Myocyte (in vitro differentiated cells): ENCODE measurements at regions not wholly inside any gene's neighbourhood (a gene's known extent, or its start where the extent isn't known, plus 50 kb on each side); places are given as distances from the start of the nearest gene placed in this dataset.

Experiments used
- DNase-seq: peaks from one replicate; pipeline ENCODE4 v3.0.0-alpha.2; 2012; ENCODE audit warnings: low read depth

DNA sequence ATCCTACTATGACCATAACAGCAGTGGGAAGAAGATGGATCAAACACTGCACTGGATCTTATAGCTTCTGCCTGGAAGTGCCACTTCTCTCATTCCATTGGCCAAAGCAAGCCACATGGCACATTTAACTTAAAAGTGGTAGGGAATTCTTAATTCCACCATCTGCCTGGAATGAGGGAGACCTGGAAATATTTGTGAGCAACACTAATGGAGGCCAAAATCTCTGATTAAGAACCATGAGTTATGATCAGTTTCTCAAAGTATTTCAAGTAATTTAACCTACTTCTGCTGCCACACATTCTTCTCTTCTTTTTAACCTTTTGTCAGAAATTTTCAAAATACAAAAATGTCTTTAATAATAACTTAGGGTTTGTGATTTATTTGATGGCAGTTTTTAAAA lies 154.0 kb upstream of the C1orf87 start:
- DNase-seq = no peak

DNA sequence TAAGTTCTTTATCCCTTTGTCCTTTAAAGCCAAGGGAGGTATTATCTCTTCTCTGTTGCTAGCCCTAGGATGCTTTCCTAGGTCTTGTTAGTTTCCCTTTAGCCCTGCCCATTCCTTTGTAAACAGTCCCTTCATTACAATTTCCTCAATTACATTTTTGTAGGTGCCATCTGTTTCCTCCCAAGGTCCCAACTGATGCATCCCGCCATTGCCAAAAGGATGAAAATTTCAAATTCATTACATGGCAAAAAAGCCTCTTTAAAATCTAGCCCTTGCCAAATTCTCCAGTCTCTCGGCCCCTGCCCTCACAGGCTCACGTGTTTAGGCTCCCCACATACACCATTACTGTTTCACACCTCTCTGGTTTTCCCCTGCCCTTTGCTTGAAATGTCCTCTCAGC lies 151.9 kb upstream of the C1orf87 start:
- no peak for DNase-seq

GRCh38 chr1:60224523-60224922 lies 151.0 kb upstream of the C1orf87 start:
- DNase-seq = no peak

- no peak for DNase-seq
Measured at GRCh38 chr1:60223158-60223557, 149.6 kb upstream of the C1orf87 start.

DNA sequence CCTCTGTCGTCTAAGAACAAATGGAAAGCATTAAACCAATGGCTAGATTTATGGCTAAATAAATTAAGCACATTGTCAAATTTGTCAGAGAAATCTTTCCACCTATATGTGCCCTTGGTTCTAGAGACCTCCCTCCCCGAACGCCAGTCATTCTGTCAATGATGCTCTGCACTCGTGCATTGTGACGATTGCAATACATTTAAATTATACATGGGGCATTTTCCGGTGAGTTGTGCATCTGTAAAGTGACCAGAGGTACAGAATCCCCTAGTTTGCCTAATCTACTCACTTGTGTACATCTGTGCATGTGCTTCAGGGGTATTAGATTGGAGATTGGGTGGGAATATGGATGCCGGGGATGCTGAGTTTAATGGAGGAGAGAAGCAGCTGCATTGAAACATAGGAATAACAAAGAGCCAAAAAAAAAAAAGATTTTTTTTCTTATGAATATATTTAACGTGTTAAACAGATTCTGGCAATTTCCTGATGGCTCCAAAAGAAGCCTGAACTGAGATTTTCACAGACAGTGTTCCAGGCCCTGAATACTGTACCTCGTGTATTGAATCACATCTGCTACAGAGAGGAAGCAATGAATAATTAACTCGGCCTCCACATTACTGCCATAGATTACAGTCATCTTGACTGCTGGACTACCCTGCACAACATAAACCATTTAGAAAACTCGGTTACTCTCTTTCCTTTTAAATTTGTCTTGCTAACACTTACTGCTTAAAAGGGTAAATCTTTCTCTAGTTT lies 149.0 kb upstream of the C1orf87 start:
- DNase-seq = no peak

GRCh38 chr1:60213253-60213652 lies 139.7 kb upstream of the C1orf87 start:
- no peak for DNase-seq

- no peak for DNase-seq
Measured at GRCh38 chr1:60196026-60196425, 122.5 kb upstream of the C1orf87 start.

DNA sequence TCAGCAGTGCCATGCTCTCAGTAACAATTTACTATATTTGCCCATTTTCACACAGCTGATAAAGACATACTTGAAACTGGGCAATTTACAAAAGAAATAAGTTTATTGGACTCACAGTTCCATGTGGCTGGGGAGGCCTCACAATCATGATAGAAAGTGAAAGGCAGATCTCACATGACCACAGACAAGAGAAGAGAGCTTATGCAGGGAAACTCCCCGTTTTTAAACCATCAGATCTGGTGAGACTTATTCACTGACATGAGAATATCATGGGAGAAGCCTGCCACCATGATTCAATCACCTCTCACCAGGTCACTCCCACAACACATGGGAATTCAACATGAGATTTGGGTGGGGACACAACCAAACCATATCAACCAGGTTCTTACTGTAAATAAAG lies 112.1 kb upstream of the C1orf87 start:
- no peak for DNase-seq

DNA sequence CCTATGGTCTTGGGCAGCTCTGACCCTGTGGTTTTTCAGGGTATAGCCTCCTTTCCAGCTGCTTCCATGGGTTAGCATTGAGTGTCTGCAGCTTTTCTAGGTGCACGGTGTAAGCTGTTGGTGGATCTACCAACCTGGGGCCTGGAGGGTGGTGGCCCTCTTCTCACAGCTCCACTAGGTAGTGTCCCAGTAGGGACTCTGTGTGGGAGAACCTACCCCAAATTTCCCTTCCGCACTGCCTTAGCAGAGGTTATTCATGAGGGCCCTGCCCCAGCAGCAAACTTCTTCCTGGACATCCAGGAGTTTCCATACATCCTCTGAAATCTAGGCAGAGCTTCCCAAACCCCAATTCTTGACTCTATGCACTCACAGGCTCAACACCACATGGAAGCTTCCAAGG lies 111.0 kb upstream of the C1orf87 start:
- DNase-seq = no peak

- DNase-seq = peak; percentile 25
Measured at GRCh38 chr1:60173729-60174505, 100.3 kb upstream of the C1orf87 start.

DNA sequence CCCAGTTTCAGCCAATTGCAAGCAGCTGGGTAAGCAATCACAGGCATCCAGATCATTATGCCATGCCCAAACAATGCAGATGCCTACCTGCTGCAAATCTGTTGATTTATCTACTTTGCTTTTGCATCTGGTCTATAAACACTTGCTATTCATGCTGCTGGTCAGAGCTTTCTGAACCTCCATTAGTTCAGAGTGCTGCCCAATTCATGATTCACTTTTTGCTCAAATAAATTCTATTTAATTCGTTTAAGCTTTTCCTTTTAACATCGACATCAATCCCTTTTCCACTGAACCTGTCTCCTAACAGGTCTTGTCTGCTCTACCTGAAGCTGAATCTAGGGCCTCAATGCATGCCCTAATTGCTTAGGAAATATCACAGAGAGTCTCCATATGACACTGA lies 99.4 kb upstream of the C1orf87 start:
- no peak for DNase-seq

DNA sequence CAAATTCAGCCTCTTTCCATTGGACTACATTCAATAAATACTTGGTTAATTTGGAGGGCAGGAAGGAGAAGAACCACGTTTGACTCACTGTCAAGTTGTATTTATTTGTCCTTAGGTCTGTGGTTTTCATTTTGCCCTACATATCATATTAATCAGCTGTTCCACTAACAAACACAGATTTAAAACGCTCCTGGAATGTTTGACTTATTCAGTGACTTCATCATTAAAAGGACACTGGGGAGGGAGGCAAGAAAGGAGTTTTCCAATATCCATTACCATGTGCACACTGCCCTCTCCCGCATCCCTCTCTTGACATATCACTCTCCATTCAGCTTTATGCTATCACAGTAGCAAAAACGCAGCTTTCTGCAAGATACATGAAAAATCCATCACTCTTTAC lies 98.2 kb upstream of the C1orf87 start:
- peak; percentile 67 for DNase-seq

DNA sequence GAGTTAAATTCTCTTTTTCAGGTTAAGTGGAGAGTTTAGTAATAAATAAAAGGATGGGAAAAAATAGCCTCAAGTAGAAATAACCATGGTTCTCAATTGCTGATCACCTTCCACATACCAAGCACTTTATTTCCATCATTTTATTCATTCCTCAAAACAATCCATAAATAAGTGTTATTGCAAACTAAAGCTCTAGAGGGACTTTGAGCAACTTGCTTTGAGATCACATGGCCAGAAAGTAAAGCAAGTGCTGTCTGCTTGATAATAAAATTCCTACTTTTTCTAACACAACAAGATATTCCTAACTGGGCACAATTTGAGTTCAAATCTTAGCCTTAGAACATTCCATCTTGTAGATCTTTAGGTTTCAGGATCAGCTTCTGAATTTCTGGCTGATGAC lies 97.1 kb upstream of the C1orf87 start:
- DNase-seq = no peak

DNA sequence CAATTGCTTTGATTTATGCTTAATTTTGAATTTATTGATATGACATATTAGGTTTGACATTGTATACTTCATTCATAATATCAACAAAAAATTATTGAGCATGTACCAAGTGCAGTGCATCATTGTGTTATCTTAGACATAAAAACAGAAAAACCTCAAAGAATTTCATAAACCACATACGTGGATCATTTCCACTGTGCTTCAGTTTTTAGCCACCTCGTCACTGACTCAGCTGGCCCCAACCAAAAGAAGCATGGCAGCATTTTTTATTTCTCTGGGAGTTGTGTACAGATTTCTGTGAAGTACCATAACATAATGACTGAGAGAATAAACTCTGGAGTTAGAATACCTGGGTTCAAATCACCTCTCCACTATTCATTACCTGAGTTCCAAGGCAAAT lies 95.6 kb upstream of the C1orf87 start:
- DNase-seq = peak; percentile 29

GRCh38 chr1:60162936-60163335 lies 89.4 kb upstream of the C1orf87 start:
- no peak for DNase-seq

DNA sequence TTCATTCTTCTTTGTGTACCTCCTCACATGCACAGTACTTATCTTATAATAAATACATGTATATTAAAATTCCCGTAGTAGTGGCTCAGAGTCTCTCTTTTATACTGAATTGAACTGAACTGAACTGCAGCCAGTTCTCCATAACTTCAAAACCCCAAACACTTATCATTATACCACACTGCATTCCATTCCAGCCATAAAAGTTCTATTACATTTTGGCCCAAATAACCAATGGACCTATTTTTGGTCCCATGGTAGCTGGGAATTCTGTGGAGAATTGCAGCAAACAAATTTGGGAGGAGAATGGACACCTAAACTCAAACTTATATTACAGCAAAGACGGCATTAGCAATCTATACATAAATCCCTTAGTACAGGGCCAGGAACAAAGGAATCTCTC lies 86.6 kb upstream of the C1orf87 start:
- peak; percentile 29 for DNase-seq

DNA sequence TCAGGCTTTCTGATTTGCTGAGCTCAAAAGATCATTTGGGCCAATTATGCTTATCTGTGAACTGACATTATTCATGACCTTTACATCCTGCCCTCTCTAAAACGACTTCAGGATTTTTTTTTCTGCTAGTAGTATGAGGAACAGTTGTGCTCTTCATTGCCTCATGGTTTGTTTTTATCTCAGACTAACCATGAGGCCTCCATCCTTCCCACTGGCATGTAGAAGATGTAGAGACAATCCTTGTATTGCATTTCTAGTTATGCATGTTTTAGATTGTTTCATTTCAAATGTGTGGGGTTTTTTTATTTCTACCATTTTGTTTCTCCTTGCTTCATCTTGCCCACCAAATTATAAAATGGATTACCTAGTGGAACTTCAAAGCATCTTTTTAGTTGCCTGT lies 82.8 kb upstream of the C1orf87 start:
- DNase-seq = peak; percentile 59

DNA sequence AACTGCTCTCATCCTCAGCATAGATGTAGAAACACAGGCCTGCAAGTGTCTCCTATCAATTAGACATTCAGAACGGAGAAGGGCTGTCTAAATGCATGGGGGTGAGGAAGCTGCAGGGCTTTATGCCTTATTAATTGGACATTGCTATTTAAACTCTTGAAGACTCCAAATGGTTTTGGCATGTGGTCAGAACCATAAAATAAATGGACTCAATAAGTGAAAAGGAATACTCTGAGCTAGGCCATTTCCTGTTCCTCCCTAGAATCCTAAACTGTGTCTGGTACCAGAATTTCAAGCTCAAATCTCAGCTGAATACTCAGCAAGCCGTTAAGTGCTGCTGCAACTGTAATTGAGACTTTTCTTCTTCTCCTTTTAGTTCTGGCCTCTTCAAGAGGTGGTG lies 80.4 kb upstream of the C1orf87 start:
- no peak for DNase-seq

- no peak for DNase-seq
Measured at GRCh38 chr1:60152891-60153290, 79.3 kb upstream of the C1orf87 start.

DNA sequence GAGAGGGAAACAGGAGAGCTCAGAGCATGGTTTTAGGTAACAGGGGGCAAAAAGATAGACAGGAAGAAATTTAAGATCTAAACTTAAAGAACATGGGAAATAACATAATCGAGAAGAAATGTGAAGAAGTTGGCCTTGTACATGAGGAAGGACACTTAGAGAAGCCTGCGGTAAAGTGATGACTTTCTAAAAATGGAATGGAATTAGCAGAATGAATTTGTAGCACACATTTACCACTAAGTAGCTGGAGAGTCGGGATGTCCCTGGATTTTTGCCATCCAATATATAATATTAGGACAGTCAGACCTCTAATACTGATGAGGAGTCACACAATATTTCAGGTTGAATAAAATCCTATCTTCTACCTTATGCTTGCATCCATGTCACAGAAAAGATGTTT lies 77.7 kb upstream of the C1orf87 start:
- no peak for DNase-seq

DNA sequence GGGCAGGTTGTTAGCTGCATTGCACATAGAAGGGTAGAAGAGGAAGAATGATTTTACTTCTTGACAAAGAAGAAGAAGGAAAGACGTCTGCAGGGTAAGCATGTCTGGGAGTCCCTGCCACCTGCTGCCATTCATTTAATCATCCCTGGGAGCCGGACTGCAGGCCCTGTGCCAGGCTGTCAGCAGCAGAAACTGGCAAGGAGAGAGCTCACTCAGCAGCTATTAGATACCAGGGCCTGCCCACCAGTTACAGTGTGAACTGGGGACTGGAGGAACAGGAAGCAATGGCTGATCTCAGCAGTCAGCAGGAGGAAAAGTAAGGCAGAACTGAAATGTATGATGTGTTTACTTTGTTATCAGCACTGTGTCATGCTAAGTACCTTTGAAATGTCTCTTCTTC lies 75.7 kb upstream of the C1orf87 start:
- DNase-seq = peak; percentile 91

- no peak for DNase-seq
Measured at GRCh38 chr1:60146884-60147283, 73.3 kb upstream of the C1orf87 start.

- DNase-seq = no peak
Measured at GRCh38 chr1:60145771-60146170, 72.2 kb upstream of the C1orf87 start.
